Trophoblast cell (in vitro differentiated cells and primary cell): ENCODE measurements at regions not wholly inside any gene's neighbourhood (a gene's known extent, or its start where the extent isn't known, plus 50 kb on each side); places are given as distances from the start of the nearest gene placed in this dataset.

Experiments
- DNase-seq, 2 donors: peaks; one replicate each; pipeline ENCODE4 v3.0.0-alpha.2; 2016
- H2AFZ ChIP-seq: 2 replicates; pipeline ENCODE4 v1.6.1; 2013; ENCODE audit warnings: low read length, moderate library complexity, mild to moderate bottlenecking; ENCODE audit not compliant: insufficient read depth, poor library complexity
- H2AK5ac ChIP-seq: 2 replicates; pipeline ENCODE4 v1.6.1; 2013; ENCODE audit warnings: mild to moderate bottlenecking, low read length
- H2BK120ac ChIP-seq: 2 replicates; pipeline ENCODE4 v1.6.1; 2013; ENCODE audit warnings: low read length, mild to moderate bottlenecking, moderate library complexity; ENCODE audit not compliant: insufficient read depth, poor library complexity
- H2BK12ac ChIP-seq: 2 replicates; pipeline ENCODE4 v1.6.1; 2013; ENCODE audit warnings: mild to moderate bottlenecking, low read length, moderate library complexity
- H2BK5ac ChIP-seq: 2 replicates; pipeline ENCODE4 v1.6.1; 2013; ENCODE audit warnings: low read length, low read depth, moderate library complexity, mild to moderate bottlenecking; ENCODE audit not compliant: poor library complexity
- H3K14ac ChIP-seq: 2 replicates; pipeline ENCODE4 v1.6.1; 2013; ENCODE audit warnings: mild to moderate bottlenecking, low read length
- H3K18ac ChIP-seq: 2 replicates; pipeline ENCODE4 v1.6.1; 2013; ENCODE audit warnings: mild to moderate bottlenecking, low read length
- H3K23ac ChIP-seq: 2 replicates; pipeline ENCODE4 v1.6.1; 2013; ENCODE audit warnings: low read length
- H3K27ac ChIP-seq: 2 replicates; pipeline ENCODE4 v1.5.1; 2013; ENCODE audit warnings: low read depth, mild to moderate bottlenecking, inconsistent platforms, low read length, moderate library complexity
- H3K27me3 ChIP-seq: 2 replicates; pipeline ENCODE4 v1.6.1; 2013; ENCODE audit warnings: inconsistent platforms, mild to moderate bottlenecking, low read length, moderate library complexity; ENCODE audit not compliant: insufficient read depth
- H3K36me3 ChIP-seq, 2 experiments: 1 replicate in 1 of 2; 2 replicates in 1 of 2; pipeline ENCODE4 v1.6.1; 2013; ENCODE audit warnings: low read length in 2 of 2, mild to moderate bottlenecking in 2 of 2, moderate library complexity in 1 of 2; ENCODE audit not compliant: insufficient read depth in 2 of 2, control insufficient read depth in 1 of 2
- H3K4ac ChIP-seq: 2 replicates; pipeline ENCODE4 v1.6.1; 2013; ENCODE audit warnings: low read depth, mild to moderate bottlenecking, low read length, moderate library complexity
- H3K4me1 ChIP-seq, 2 experiments: 1 replicate in 1 of 2; 2 replicates in 1 of 2; pipeline ENCODE4 v1.6.1; 2013; ENCODE audit warnings: low read length in 2 of 2, mild to moderate bottlenecking in 2 of 2, moderate library complexity in 1 of 2; ENCODE audit not compliant: insufficient read depth in 2 of 2, control insufficient read depth in 1 of 2
- H3K4me2 ChIP-seq: 2 replicates; pipeline ENCODE4 v1.6.1; 2013; ENCODE audit warnings: inconsistent platforms, mild to moderate bottlenecking, low read length, moderate library complexity
- H3K4me3 ChIP-seq: 2 replicates; pipeline ENCODE4 v1.5.1; 2013; ENCODE audit warnings: mild to moderate bottlenecking, low read depth, low read length, inconsistent platforms
- H3K79me1 ChIP-seq: one replicate; pipeline ENCODE4 v1.6.1; 2013; ENCODE audit warnings: low read length
- H3K79me2 ChIP-seq: 2 replicates; pipeline ENCODE4 v1.6.1; 2013; ENCODE audit warnings: low read length, mild to moderate bottlenecking; ENCODE audit not compliant: control insufficient read depth, insufficient read depth, poor library complexity
- H3K9ac ChIP-seq: 2 replicates; pipeline ENCODE4 v1.6.1; 2013; ENCODE audit warnings: mild to moderate bottlenecking, low read length
- H3K9me3 ChIP-seq: 2 replicates; pipeline ENCODE4 v1.6.1; 2013; ENCODE audit warnings: low read depth, mild to moderate bottlenecking, control low read depth, inconsistent platforms, low read length; ENCODE audit not compliant: insufficient read depth
- H4K12ac ChIP-seq: 2 replicates; pipeline ENCODE4 v1.6.1; 2013; ENCODE audit warnings: low read depth, mild to moderate bottlenecking, low read length, moderate library complexity
- H4K8ac ChIP-seq: 2 replicates; pipeline ENCODE4 v1.6.1; 2013; ENCODE audit warnings: low read depth, mild to moderate bottlenecking, low read length, moderate library complexity
- H4K91ac ChIP-seq: one replicate; pipeline ENCODE4 v1.6.1; 2013; ENCODE audit warnings: low read depth, mild to moderate bottlenecking, low read length, moderate library complexity
- whole genome bisulfite sequencing: extraction: QIAGEN DNeasy Blood & Tissue Kit; methylation state at CpG from one replicate; pipeline ENCODE4 v1.1.7; 2013; ENCODE audit warnings: missing lambda C conversion rate; ENCODE audit not compliant: insufficient read length, insufficient coverage; ENCODE audit errors: extremely low coverage; 5-methylcytosine and 5-hydroxymethylcytosine counted together

DNA sequence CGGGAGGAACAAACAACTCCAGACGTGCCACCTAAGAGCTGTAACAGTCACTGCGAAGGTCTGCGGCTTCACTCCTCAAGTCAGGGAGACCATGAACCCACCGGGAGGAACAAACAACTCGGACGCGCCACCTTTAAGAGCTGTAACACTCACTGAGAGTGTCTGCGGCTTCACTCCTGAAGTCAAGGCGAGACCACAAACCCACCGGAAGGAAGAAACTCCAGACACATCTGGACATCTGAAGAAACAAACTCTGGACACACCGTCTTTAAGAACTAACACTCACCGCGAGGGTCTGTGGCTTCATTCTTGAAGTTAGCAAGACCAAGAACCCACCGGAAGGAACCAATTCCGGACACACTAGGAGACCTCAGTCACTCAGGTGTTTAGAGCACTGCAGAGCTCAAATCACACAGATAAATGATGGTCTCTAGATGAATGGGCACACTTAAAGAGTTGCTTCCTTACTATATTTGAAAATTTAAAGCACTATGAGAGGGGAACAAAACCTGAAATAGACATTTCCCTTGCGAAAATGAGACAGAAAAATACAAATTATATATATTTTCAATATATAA lies 587.7 kb upstream of the ADGRL4 start:
- Histone ChIP-seq H4K8ac (no peak overlapping the region), H2BK12ac (no peak overlapping the region), H3K79me2 (no peaks in the 10 kb centered on the region), H3K14ac (no peak overlapping the region), H3K27me3 (no peaks in the 10 kb centered on the region), H3K4ac (no peak overlapping the region), H3K9me3 (peaks cover 2% of the 10 kb centered on the region), H4K91ac (no peak overlapping the region), H3K4me2 (no peak overlapping the region), H2BK120ac (no peak overlapping the region), H3K23ac (no peak overlapping the region), H4K12ac (no peak overlapping the region), H3K18ac (no peak overlapping the region), H3K4me1 (no peaks in the 10 kb centered on the region), H3K36me3 (no peaks in the 10 kb centered on the region), H3K27ac (no peak overlapping the region), H3K4me3 (no peak overlapping the region), H3K9ac (no peak overlapping the region), H2BK5ac (no peak overlapping the region), H3K79me1 (no peaks in the 10 kb centered on the region), H2AK5ac (no peak overlapping the region), H2AFZ (no peak overlapping the region)
- DNase-seq = no peak
- WGBS = no CpG with 5 or more reads among the region's 17 CpGs

DNA sequence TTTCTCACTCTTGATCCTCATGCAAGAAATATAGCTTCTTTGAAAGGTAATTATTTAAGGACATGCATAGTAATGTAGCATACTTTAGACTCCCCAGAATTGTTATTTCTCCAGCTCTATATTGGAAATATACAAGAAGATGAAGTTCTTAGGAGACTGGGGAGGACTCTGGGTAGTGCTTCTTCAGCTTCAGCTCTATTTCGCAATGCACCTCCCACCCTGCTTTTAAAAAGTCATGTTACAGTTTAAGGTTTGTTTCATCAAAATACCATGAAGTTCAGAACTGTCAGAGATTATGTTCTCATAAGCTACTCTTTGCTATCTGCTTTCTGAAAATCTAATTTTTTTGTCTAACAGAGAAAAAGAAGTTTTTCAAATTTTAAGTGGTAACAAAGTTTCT lies 586.2 kb upstream of the ADGRL4 start:
- no peak overlapping the region for H2BK5ac ChIP-seq
- no peak overlapping the region for H2BK120ac ChIP-seq
- H3K27me3 ChIP-seq = no peaks in the 10 kb centered on the region
- no peak overlapping the region for H3K18ac ChIP-seq
- no peak overlapping the region for H4K91ac ChIP-seq
- no CpG with 5 or more reads among the region's 1 CpG for WGBS
- H3K27ac ChIP-seq = no peak overlapping the region
- no peak overlapping the region for H2BK12ac ChIP-seq
- H3K4me1 ChIP-seq = no peaks in the 10 kb centered on the region
- no peaks in the 10 kb centered on the region for H3K79me1 ChIP-seq
- H3K14ac ChIP-seq = no peak overlapping the region
- H3K9ac ChIP-seq = no peak overlapping the region
- peaks cover 2% of the 10 kb centered on the region for H3K9me3 ChIP-seq
- H4K12ac ChIP-seq = no peak overlapping the region
- H4K8ac ChIP-seq = no peak overlapping the region
- no peak overlapping the region for H2AK5ac ChIP-seq
- H3K4me2 ChIP-seq = no peak overlapping the region
- H3K23ac ChIP-seq = no peak overlapping the region
- no peak overlapping the region for H2AFZ ChIP-seq
- no peak for DNase-seq
- H3K4me3 ChIP-seq = no peak overlapping the region
- no peaks in the 10 kb centered on the region for H3K36me3 ChIP-seq
- H3K4ac ChIP-seq = no peak overlapping the region
- H3K79me2 ChIP-seq = no peaks in the 10 kb centered on the region

DNA sequence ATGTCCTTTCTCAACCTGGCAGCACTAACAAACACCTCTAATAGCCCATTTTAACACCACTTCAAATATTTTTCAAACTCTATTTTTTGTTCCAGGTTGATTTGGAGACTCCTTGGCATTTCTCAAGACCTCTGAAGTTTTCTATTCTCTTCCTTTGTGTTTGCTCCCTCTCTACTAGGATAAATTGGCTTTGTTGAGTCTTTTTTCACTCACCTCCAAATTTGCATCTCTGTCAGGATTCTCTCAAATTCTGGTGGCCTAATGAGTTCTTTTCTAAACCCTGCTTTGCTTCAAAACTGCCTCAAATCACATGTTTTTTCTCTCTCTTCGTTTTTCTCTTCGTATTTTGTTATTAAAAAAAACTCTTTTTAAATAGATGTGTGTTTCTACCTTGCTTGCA lies 582.2 kb upstream of the ADGRL4 start:
- Histone ChIP-seq H3K4me1 (peaks cover 0 to 2% of the 10 kb centered on the region in 2 experiments), H3K14ac (no peak overlapping the region), H4K91ac (no peak overlapping the region), H3K27ac (no peak overlapping the region), H3K36me3 (no peaks in the 10 kb centered on the region), H3K79me2 (no peaks in the 10 kb centered on the region), H3K4me2 (no peak overlapping the region), H3K4ac (no peak overlapping the region), H3K23ac (no peak overlapping the region), H3K9ac (no peak overlapping the region), H2AK5ac (no peak overlapping the region), H4K12ac (no peak overlapping the region), H3K9me3 (no peaks in the 10 kb centered on the region), H4K8ac (no peak overlapping the region), H2BK12ac (no peak overlapping the region), H2BK5ac (no peak overlapping the region), H2BK120ac (no peak overlapping the region), H2AFZ (no peak overlapping the region), H3K18ac (no peak overlapping the region), H3K4me3 (no peak overlapping the region), H3K79me1 (no peaks in the 10 kb centered on the region), H3K27me3 (no peaks in the 10 kb centered on the region)
- no peak for DNase-seq
- no CpG with 5 or more reads among the region's 2 CpGs for WGBS

DNA sequence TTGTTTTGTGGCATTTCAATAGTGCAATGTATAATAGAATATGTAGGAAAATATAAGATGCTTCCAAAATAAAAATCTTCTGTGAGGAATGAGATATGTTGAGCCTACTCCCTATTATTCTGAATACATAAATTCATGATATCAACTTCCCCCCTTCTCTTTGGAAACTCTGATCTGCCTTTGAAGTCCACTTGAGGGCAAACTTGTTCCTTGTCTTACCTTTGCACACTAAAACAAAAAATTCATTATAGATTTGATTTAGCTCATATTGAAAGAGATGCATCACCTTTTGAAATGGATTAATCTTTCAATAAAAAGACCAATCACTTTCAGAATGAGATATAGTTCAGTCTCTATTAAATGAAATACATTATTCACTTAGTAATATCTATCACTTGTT lies 580.7 kb upstream of the ADGRL4 start:
- no peak overlapping the region for H3K18ac ChIP-seq
- H3K9me3 ChIP-seq = no peaks in the 10 kb centered on the region
- DNase-seq = no peak
- no peak overlapping the region for H4K91ac ChIP-seq
- H2AK5ac ChIP-seq = no peak overlapping the region
- H2AFZ ChIP-seq = no peak overlapping the region
- no peak overlapping the region for H3K27ac ChIP-seq
- no peaks in the 10 kb centered on the region for H3K79me2 ChIP-seq
- no peaks in the 10 kb centered on the region for H3K36me3 ChIP-seq
- no peak overlapping the region for H3K4me3 ChIP-seq
- H3K23ac ChIP-seq = no peak overlapping the region
- H2BK5ac ChIP-seq = no peak overlapping the region
- H4K8ac ChIP-seq = no peak overlapping the region
- H3K14ac ChIP-seq = no peak overlapping the region
- H3K4me2 ChIP-seq = no peak overlapping the region
- no peak overlapping the region for H4K12ac ChIP-seq
- H3K79me1 ChIP-seq = no peaks in the 10 kb centered on the region
- H3K4ac ChIP-seq = no peak overlapping the region
- no peak overlapping the region for H2BK12ac ChIP-seq
- no peak overlapping the region for H2BK120ac ChIP-seq
- H3K9ac ChIP-seq = no peak overlapping the region
- H3K4me1 ChIP-seq = peaks cover 0 to 2% of the 10 kb centered on the region in 2 experiments
- no peaks in the 10 kb centered on the region for H3K27me3 ChIP-seq
